ENCODE measurements at regions not wholly inside any gene's neighbourhood (a gene's known extent, or its start where the extent isn't known, plus 50 kb on each side); places are given as distances from the start of the nearest gene placed in this dataset.

- Histone ChIP-seq H3K4me3 (ENCODE audit: low read length) (no peak overlapping the region), H2AFZ (ENCODE audit: low read depth, low read length) (no peak overlapping the region), H3K9ac (ENCODE audit: low read length) (no peak overlapping the region), H3K27ac (ENCODE audit: low read length) (no peak overlapping the region), H3K9me3 (ENCODE audit: low read length) (no peaks in the 10 kb centered on the region), H4K20me1 (ENCODE audit: insufficient read depth) (no peaks in the 10 kb centered on the region), H3K9me2 (ENCODE audit: insufficient read depth, low read length) (no peaks in the 10 kb centered on the region), H3K27me3 (ENCODE audit: insufficient read depth, low read depth, low read length) (no peaks in the 10 kb centered on the region), H3K79me2 (replicated peaks; ENCODE audit: insufficient read depth, low read length) (no peaks in the 10 kb centered on the region), H3K4me2 (ENCODE audit: low read length) (no peak overlapping the region), H3F3A (ENCODE audit: insufficient read depth, low read length, poor library complexity, severe bottlenecking) (no peaks in the 10 kb centered on the region), H3K36me3 (ENCODE audit: insufficient read depth, low read length) (no peaks in the 10 kb centered on the region)
- no peak for TF ChIP-seq POLR2AphosphoS5 (IDR thresholded peaks at IDR 0.05)
- TF ChIP-seq REST (IDR thresholded peaks at IDR 0.05; ENCODE audit: borderline replicate concordance): no peak
- no peak for TF ChIP-seq CTCF (IDR thresholded peaks at IDR 0.05; ENCODE audit: poor library complexity, severe bottlenecking)
- TF ChIP-seq TAF1 (IDR thresholded peaks at IDR 0.05; ENCODE audit: low read depth): no peak
- no peak for TF ChIP-seq EZH2 (IDR thresholded peaks at IDR 0.05; ENCODE audit: borderline replicate concordance, insufficient read depth, low read length, poor library complexity, severe bottlenecking)
- no peak for TF ChIP-seq SMC3 (conservative IDR thresholded peaks at IDR 0.05; ENCODE audit: poor library complexity)
- no peak for TF ChIP-seq MXI1 (conservative IDR thresholded peaks at IDR 0.05; ENCODE audit: poor library complexity, severe bottlenecking)
- no peak for TF ChIP-seq EP300 (conservative IDR thresholded peaks at IDR 0.05; ENCODE audit: poor library complexity, severe bottlenecking)
- TF ChIP-seq RAD21 (conservative IDR thresholded peaks at IDR 0.05): no peak
Observed at GRCh38 chr3:2029559-2029958, 69.1 kb upstream of the CNTN4 start.

GRCh38 chr3:2036076-2036475, 62.6 kb upstream of the CNTN4 start:
- no peaks in the 10 kb centered on the region for H3F3A ChIP-seq (ENCODE audit: insufficient read depth, low read length, poor library complexity, severe bottlenecking)
- no peaks in the 10 kb centered on the region for H3K36me3 ChIP-seq (ENCODE audit: insufficient read depth, low read length)
- H3K9me3 ChIP-seq (ENCODE audit: low read length): no peaks in the 10 kb centered on the region
- H3K27ac ChIP-seq (ENCODE audit: low read length): no peak overlapping the region
- H3K9ac ChIP-seq (ENCODE audit: low read length): no peak overlapping the region
- H3K79me2 ChIP-seq (replicated peaks; ENCODE audit: insufficient read depth, low read length): no peaks in the 10 kb centered on the region
- no peak overlapping the region for H2AFZ ChIP-seq (ENCODE audit: low read depth, low read length)
- H3K27me3 ChIP-seq (ENCODE audit: insufficient read depth, low read depth, low read length): no peaks in the 10 kb centered on the region
- no peaks in the 10 kb centered on the region for H3K9me2 ChIP-seq (ENCODE audit: insufficient read depth, low read length)
- TF ChIP-seq CTCF (IDR thresholded peaks at IDR 0.05; ENCODE audit: poor library complexity, severe bottlenecking): no peak
- TF ChIP-seq POLR2AphosphoS5 (IDR thresholded peaks at IDR 0.05): no peak
- no peak for TF ChIP-seq SMC3 (conservative IDR thresholded peaks at IDR 0.05; ENCODE audit: poor library complexity)
- TF ChIP-seq EP300 (conservative IDR thresholded peaks at IDR 0.05; ENCODE audit: poor library complexity, severe bottlenecking): no peak
- no peak for TF ChIP-seq MXI1 (conservative IDR thresholded peaks at IDR 0.05; ENCODE audit: poor library complexity, severe bottlenecking)
- TF ChIP-seq TAF1 (IDR thresholded peaks at IDR 0.05; ENCODE audit: low read depth): no peak
- TF ChIP-seq REST (IDR thresholded peaks at IDR 0.05; ENCODE audit: borderline replicate concordance): no peak
- TF ChIP-seq EZH2 (IDR thresholded peaks at IDR 0.05; ENCODE audit: borderline replicate concordance, insufficient read depth, low read length, poor library complexity, severe bottlenecking): no peak
- no peak for TF ChIP-seq RAD21 (conservative IDR thresholded peaks at IDR 0.05)
- no peaks in the 10 kb centered on the region for H4K20me1 ChIP-seq (ENCODE audit: insufficient read depth)
- no peak overlapping the region for H3K4me2 ChIP-seq (ENCODE audit: low read length)
- no peak overlapping the region for H3K4me3 ChIP-seq (ENCODE audit: low read length)
